GM12878 (cell line): ENCODE measurements at regions not wholly inside any gene's neighbourhood (a gene's known extent, or its start where the extent isn't known, plus 50 kb on each side); places are given as distances from the start of the nearest gene placed in this dataset.

Experiments
- BRCA1 ChIP-seq: IDR thresholded peaks from 2 replicates; pipeline ENCODE4 v1.6.1; 2011; ENCODE audit warnings: low read depth, low read length, improper control_type of control experiment
- CTCF ChIP-seq, 3 experiments: IDR thresholded peaks in 2 of 3; conservative IDR thresholded peaks in 1 of 3; 2 replicates each; pipeline ENCODE4 v1.5.1; 2011; ENCODE audit warnings: low read depth in 3 of 3, low read length in 3 of 3, mild to moderate bottlenecking in 3 of 3, control low read depth in 2 of 3, moderate library complexity in 2 of 3, inconsistent platforms in 1 of 3, mixed read lengths in 1 of 3; ENCODE audit not compliant: control insufficient read depth in 2 of 3, insufficient read depth in 1 of 3; ENCODE audit errors: extremely low read depth in 1 of 3
- EP300 ChIP-seq, 2 experiments: fragments of 150-350 bp in 1 of 2; IDR thresholded peaks; 2 replicates each; pipeline ENCODE4 v1.6.1; 2011 to 2012; ENCODE audit warnings: low read depth in 2 of 2, low read length in 2 of 2, borderline replicate concordance in 1 of 2, improper control_type of control experiment in 1 of 2, inconsistent platforms in 1 of 2; ENCODE audit not compliant: control insufficient read depth in 1 of 2
- HDAC6 ChIP-seq: fragments of 200-600 bp; sonication (generic); IDR thresholded peaks from one replicate; pipeline ENCODE4 v1.8.0; 2017; ENCODE audit warnings: antibody characterized with exemption; ENCODE audit not compliant: unreplicated experiment
- HDGF ChIP-seq: fragments of 450-650 bp; IDR thresholded peaks from 2 replicates; pipeline ENCODE4 v1.6.1; 2016; ENCODE audit warnings: antibody characterized with exemption
- POLR2A ChIP-seq: IDR thresholded peaks from 2 replicates; pipeline ENCODE4 v1.6.1; 2011; ENCODE audit warnings: low read depth, mild to moderate bottlenecking, low read length
- POLR2AphosphoS5 ChIP-seq: IDR thresholded peaks from 2 replicates; pipeline ENCODE4 v1.6.1; 2011; ENCODE audit warnings: mild to moderate bottlenecking, low read length, inconsistent platforms
- REST ChIP-seq: IDR thresholded peaks from 2 replicates; pipeline ENCODE4 v1.6.1; 2012; ENCODE audit warnings: mild to moderate bottlenecking, low read depth, low read length
- STAT3 ChIP-seq: IDR thresholded peaks from 2 replicates; pipeline ENCODE4 v1.6.1; 2011; ENCODE audit warnings: low read depth, low read length, improper control_type of control experiment
- TAF1 ChIP-seq: IDR thresholded peaks from 2 replicates; pipeline ENCODE4 v1.6.1; 2011; ENCODE audit warnings: mild to moderate bottlenecking, low read depth, low read length, borderline replicate concordance
- YBX1 ChIP-seq: fragments of 450-650 bp; IDR thresholded peaks from 2 replicates; pipeline ENCODE4 v1.6.1; 2016; ENCODE audit warnings: antibody characterized with exemption
- YY1 ChIP-seq: IDR thresholded peaks from 2 replicates; pipeline ENCODE4 v1.6.1; 2011; ENCODE audit warnings: low read depth, mild to moderate bottlenecking, low read length
- ZBTB40 ChIP-seq: fragments of 450-650 bp; IDR thresholded peaks from 2 replicates; pipeline ENCODE4 v1.6.1; 2016; ENCODE audit warnings: mild to moderate bottlenecking, moderate library complexity, borderline replicate concordance

GRCh38 chr5:29800752-29801151 lies 1392.7 kb upstream of the CDH6 start:
- no peak for TF ChIP-seq HDAC6
- TF ChIP-seq TAF1 = no peak
- TF ChIP-seq CTCF (IDR thresholded peaks at IDR 0.05 in 2 of 3, conservative IDR thresholded peaks at IDR 0.05 in 1 of 3; ENCODE audit: control insufficient read depth in 2 of 3, extremely low read depth in 1 of 3, insufficient read depth in 1 of 3, low read depth in 3 of 3, low read length in 3 of 3) = no peak
- TF ChIP-seq BRCA1 = no peak
- no peak for TF ChIP-seq POLR2AphosphoS5
- TF ChIP-seq HDGF = no peak
- no peak for TF ChIP-seq POLR2A
- TF ChIP-seq EP300 (IDR thresholded peaks at IDR 0.05; ENCODE audit: borderline replicate concordance in 1 of 2, control insufficient read depth in 1 of 2, low read depth in 2 of 2, low read length in 2 of 2) = no peak
- no peak for TF ChIP-seq ZBTB40
- no peak for TF ChIP-seq STAT3
- no peak for TF ChIP-seq YBX1
- TF ChIP-seq REST = no peak
- TF ChIP-seq YY1 = no peak
